Neutrophil (primary cell): ENCODE measurements at regions not wholly inside any gene's neighbourhood (a gene's known extent, or its start where the extent isn't known, plus 50 kb on each side); places are given as distances from the start of the nearest gene placed in this dataset.

ENCODE experiments used
- H3K27ac ChIP-seq: fragments of 200-600 bp; sonication (generic); 2 replicates; pipeline ENCODE4 v1.5.1; 2016; ENCODE audit warnings: mild to moderate bottlenecking, moderate library complexity
- H3K27me3 ChIP-seq: fragments of 200-600 bp; sonication (generic); 2 replicates; pipeline ENCODE4 v1.6.0; 2016; ENCODE audit warnings: mild to moderate bottlenecking
- H3K36me3 ChIP-seq: fragments of 200-600 bp; sonication (generic); 2 replicates; pipeline ENCODE4 v1.5.1; 2017
- H3K4me1 ChIP-seq, 2 experiments: fragments of 200-600 bp in 1 of 2; sonication (generic) in 1 of 2; 1 replicate in 1 of 2; 2 replicates in 1 of 2; pipeline versions ENCODE4 v1.5.1 to v1.6.1; 2013 to 2016; ENCODE audit warnings: low read depth in 1 of 2, low read length in 1 of 2, mild to moderate bottlenecking in 1 of 2, moderate library complexity in 1 of 2; ENCODE audit not compliant: control insufficient read depth in 1 of 2, insufficient read depth in 1 of 2
- H3K4me3 ChIP-seq, 2 experiments: fragments of 200-600 bp in 1 of 2; sonication (generic) in 1 of 2; 1 replicate in 1 of 2; 2 replicates in 1 of 2; pipeline ENCODE4 v1.5.1; 2013 to 2016; ENCODE audit warnings: low read depth in 1 of 2, low read length in 1 of 2, mild to moderate bottlenecking in 1 of 2, moderate library complexity in 1 of 2
- H3K9me3 ChIP-seq: fragments of 200-600 bp; sonication (generic); 2 replicates; pipeline ENCODE4 v1.5.1; 2016
- TF ChIP-seq, protein P1 (sequence below): fragments of 200-600 bp; sonication (generic); IDR thresholded peaks from 2 replicates; pipeline ENCODE4 v1.5.1; 2016; ENCODE audit warnings: antibody characterized with exemption

GRCh38 chr15:81945014-81945615, 100.7 kb downstream of the MEX3B start:
- Histone ChIP-seq H3K4me3 (no peak overlapping the region), H3K36me3 (no peaks in the 10 kb centered on the region), H3K4me1 (no peaks in the 10 kb centered on the region), H3K9me3 (no peaks in the 10 kb centered on the region), H3K27ac (no peak overlapping the region), H3K27me3 (no peaks in the 10 kb centered on the region)
- TF ChIP-seq, protein P1, sequence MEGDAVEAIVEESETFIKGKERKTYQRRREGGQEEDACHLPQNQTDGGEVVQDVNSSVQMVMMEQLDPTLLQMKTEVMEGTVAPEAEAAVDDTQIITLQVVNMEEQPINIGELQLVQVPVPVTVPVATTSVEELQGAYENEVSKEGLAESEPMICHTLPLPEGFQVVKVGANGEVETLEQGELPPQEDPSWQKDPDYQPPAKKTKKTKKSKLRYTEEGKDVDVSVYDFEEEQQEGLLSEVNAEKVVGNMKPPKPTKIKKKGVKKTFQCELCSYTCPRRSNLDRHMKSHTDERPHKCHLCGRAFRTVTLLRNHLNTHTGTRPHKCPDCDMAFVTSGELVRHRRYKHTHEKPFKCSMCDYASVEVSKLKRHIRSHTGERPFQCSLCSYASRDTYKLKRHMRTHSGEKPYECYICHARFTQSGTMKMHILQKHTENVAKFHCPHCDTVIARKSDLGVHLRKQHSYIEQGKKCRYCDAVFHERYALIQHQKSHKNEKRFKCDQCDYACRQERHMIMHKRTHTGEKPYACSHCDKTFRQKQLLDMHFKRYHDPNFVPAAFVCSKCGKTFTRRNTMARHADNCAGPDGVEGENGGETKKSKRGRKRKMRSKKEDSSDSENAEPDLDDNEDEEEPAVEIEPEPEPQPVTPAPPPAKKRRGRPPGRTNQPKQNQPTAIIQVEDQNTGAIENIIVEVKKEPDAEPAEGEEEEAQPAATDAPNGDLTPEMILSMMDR = no peak

DNA sequence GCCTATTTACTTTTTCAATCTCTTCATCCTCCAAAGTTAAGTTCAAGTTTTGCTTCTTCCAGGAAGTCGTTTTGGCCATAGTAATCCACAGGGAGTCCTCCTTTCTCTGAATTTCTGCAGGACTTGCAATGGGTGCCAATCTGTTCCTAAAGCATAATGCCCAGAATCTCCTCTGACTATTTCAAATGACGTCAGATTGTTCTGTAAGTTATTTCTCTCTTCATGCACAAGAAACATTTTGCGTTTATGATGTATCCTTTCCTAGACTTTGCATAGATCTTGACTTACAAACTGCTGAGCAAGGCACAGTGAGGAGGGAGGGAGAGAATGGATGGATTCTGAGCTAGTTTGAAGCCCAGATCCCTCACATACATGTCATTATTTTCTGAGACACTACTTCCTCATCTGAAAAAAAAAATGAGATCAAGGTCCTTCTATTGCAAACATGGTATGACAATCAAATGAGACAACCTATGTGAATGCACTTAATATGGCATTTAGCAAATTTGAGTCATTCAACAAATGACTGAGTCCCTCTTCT, 103.1 kb downstream of the MEX3B start:
- Histone ChIP-seq H3K36me3 (no peaks in the 10 kb centered on the region), H3K27me3 (no peaks in the 10 kb centered on the region), H3K4me3 (no peak overlapping the region), H3K27ac (no peak overlapping the region), H3K4me1 (no peaks in the 10 kb centered on the region), H3K9me3 (no peaks in the 10 kb centered on the region)
- TF ChIP-seq, protein P1 = no peak

DNA sequence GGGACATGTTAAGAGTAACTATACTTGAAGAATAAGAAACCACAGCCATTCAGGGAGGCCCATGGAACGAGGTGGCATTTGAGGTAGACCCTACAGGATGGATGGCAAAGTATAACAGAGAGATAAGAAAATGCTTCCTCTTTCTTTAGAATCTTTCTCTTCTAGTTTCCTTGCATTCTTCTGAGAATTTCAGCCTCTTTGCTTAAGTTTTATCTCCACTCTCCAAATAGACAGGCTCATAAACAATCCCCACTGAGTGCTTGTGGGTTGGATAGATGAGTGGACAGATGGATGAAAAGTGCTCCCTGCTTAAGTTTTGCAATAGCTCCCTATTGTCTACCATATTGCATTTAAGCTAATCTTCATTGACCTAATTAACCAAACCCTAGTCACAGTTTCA, 103.7 kb downstream of the MEX3B start:
- TF ChIP-seq, protein P1 = no peak
- Histone ChIP-seq H3K36me3 (no peaks in the 10 kb centered on the region), H3K4me1 (no peaks in the 10 kb centered on the region), H3K27me3 (no peaks in the 10 kb centered on the region), H3K27ac (no peak overlapping the region), H3K4me3 (no peak overlapping the region), H3K9me3 (no peaks in the 10 kb centered on the region)

GRCh38 chr15:81941479-81941878, 104.3 kb downstream of the MEX3B start:
- no peaks in the 10 kb centered on the region for H3K4me1 ChIP-seq
- no peaks in the 10 kb centered on the region for H3K36me3 ChIP-seq
- TF ChIP-seq, protein P1 = no peak
- H3K4me3 ChIP-seq = no peak overlapping the region
- no peaks in the 10 kb centered on the region for H3K9me3 ChIP-seq
- H3K27me3 ChIP-seq = no peaks in the 10 kb centered on the region
- no peak overlapping the region for H3K27ac ChIP-seq

DNA sequence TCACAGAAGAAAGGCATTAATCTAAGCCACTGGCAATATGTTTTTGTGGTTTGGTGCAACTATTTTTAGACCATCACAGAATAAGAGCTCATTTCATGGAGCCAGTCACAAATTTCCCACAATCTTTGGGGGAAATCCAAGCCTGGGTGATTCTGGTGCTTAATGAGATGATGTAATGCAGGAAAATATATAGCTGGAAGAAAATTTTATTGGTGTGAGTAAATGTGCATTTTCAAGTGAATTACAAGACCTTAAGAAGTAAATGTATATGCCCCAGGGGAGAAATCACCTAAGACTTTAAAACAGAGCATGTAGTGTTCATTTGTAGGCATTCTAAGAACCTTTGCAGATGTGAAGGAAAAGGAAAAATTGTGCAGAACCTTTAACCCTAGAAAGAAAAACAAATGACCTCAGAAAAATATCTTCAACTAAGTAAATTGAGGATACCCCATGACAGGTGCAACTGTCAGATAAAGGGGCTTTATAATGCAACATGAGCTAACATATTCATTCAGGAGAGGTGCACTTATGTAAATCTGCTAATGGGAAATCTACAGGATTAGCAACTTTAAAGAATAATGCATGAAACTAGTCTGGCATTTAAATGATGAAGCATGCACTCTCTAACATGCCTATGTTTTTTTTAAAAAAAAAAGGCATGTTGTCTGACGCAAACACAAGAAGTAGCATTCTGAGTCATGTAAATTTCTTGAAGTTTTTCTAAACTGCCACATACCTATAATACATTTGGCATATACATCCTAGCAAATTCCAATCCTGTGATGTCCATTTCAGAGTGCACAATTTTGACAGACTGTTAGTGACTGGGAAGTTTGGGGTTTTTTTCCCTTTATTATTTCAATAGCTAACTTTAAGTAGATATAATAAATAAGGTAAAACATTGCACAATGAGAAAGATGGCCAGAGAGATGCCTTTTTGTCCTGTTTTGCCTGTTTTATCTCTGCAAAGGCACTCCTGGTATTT, 105.1 kb downstream of the MEX3B start:
- no peak overlapping the region for H3K4me3 ChIP-seq
- no peaks in the 10 kb centered on the region for H3K27me3 ChIP-seq
- H3K27ac ChIP-seq = no peak overlapping the region
- H3K36me3 ChIP-seq = no peaks in the 10 kb centered on the region
- TF ChIP-seq, protein P1 = no peak
- no peaks in the 10 kb centered on the region for H3K9me3 ChIP-seq
- no peaks in the 10 kb centered on the region for H3K4me1 ChIP-seq
